Neural cell (in vitro differentiated cells): ENCODE measurements at regions not wholly inside any gene's neighbourhood (a gene's known extent, or its start where the extent isn't known, plus 50 kb on each side); places are given as distances from the start of the nearest gene placed in this dataset.

Source experiments
- H2AFZ ChIP-seq: fragments of 200-600, 300-800 bp; sonication (generic), shearing (Covaris generic); 2 replicates; pipeline ENCODE4 v1.6.0; 2014; ENCODE audit warnings: low read depth, mild to moderate bottlenecking, antibody characterized with exemption, low read length, moderate library complexity
- H3F3A ChIP-seq: fragments of 200-600 bp; shearing (Covaris generic); 2 replicates; pipeline ENCODE4 v1.6.1; 2016; ENCODE audit warnings: mild to moderate bottlenecking, moderate library complexity, mixed read lengths, antibody characterized with exemption, low read length; ENCODE audit not compliant: insufficient read depth, poor library complexity, severe bottlenecking
- H3K27ac ChIP-seq: fragments of 200-600, 300-800 bp; sonication (generic), shearing (Covaris generic); 2 replicates; pipeline ENCODE4 v1.5.1; 2014; ENCODE audit warnings: mild to moderate bottlenecking, low read length, moderate library complexity
- H3K27me3 ChIP-seq: fragments of 300-800, 200-600 bp; sonication (generic), shearing (Covaris generic); 2 replicates; pipeline ENCODE4 v1.6.0; 2014; ENCODE audit warnings: mild to moderate bottlenecking, low read depth, low read length, moderate library complexity; ENCODE audit not compliant: insufficient read depth
- H3K36me3 ChIP-seq: fragments of 300-800, 200-600 bp; sonication (generic), shearing (Covaris generic); 2 replicates; pipeline ENCODE4 v1.5.1; 2014; ENCODE audit warnings: mild to moderate bottlenecking, antibody characterized with exemption, low read length, moderate library complexity; ENCODE audit not compliant: insufficient read depth
- H3K4me2 ChIP-seq: fragments of 300-800, 200-600 bp; sonication (generic), shearing (Covaris generic); 2 replicates; pipeline ENCODE4 v1.6.0; 2014; ENCODE audit warnings: mild to moderate bottlenecking, low read length
- H3K4me3 ChIP-seq: fragments of 300-800, 200-600 bp; sonication (generic), shearing (Covaris generic); 2 replicates; pipeline ENCODE4 v1.5.1; 2014; ENCODE audit warnings: mild to moderate bottlenecking, low read length, moderate library complexity
- H3K79me2 ChIP-seq: fragments of 200-600 bp; shearing (Covaris generic); replicated peaks from 2 replicates; pipeline ENCODE4 v1.6.0; 2014; ENCODE audit warnings: mild to moderate bottlenecking, low read length, moderate library complexity; ENCODE audit not compliant: insufficient read depth
- H3K9ac ChIP-seq: fragments of 300-800, 200-600 bp; sonication (generic), shearing (Covaris generic); 2 replicates; pipeline ENCODE4 v1.6.1; 2016; ENCODE audit warnings: mild to moderate bottlenecking, low read length, mixed read lengths
- H3K9me2 ChIP-seq: fragments of 200-600 bp; shearing (Covaris generic); 2 replicates; pipeline ENCODE4 v1.6.1; 2016; ENCODE audit warnings: mild to moderate bottlenecking, low read length, mixed read lengths; ENCODE audit not compliant: insufficient read depth
- H3K9me3 ChIP-seq: fragments of 200-600, 300-800 bp; sonication (generic), shearing (Covaris generic); 2 replicates; pipeline ENCODE4 v1.6.1; 2016; ENCODE audit warnings: mild to moderate bottlenecking, mixed run types, low read length, moderate library complexity, mixed read lengths
- H4K20me1 ChIP-seq: fragments of 200-600 bp; shearing (Covaris generic); 2 replicates; pipeline ENCODE4 v1.6.1; 2016; ENCODE audit warnings: mild to moderate bottlenecking, mixed run types; ENCODE audit not compliant: insufficient read depth
- CTCF ChIP-seq: fragments of 450-650 bp; IDR thresholded peaks from 2 replicates; pipeline ENCODE4 v1.5.1; 2014; ENCODE audit warnings: antibody characterized with exemption, mild to moderate bottlenecking, moderate library complexity; ENCODE audit not compliant: poor library complexity, severe bottlenecking
- EP300 ChIP-seq: fragments of 450-650 bp; conservative IDR thresholded peaks from 2 replicates; pipeline ENCODE4 v1.6.1; 2014; ENCODE audit warnings: antibody characterized with exemption, mild to moderate bottlenecking, moderate library complexity; ENCODE audit not compliant: poor library complexity, severe bottlenecking
- EZH2 ChIP-seq: fragments of 200-600, 300-800 bp; shearing (Covaris generic), sonication (generic); IDR thresholded peaks from 2 replicates; pipeline ENCODE4 v1.6.1; 2014; ENCODE audit warnings: antibody characterized with exemption, low read length, borderline replicate concordance, mild to moderate bottlenecking; ENCODE audit not compliant: insufficient read depth, poor library complexity, severe bottlenecking
- MXI1 ChIP-seq: fragments of 450-650 bp; conservative IDR thresholded peaks from 2 replicates; pipeline ENCODE4 v1.6.1; 2014; ENCODE audit warnings: antibody characterized with exemption, mild to moderate bottlenecking; ENCODE audit not compliant: poor library complexity, severe bottlenecking
- POLR2AphosphoS5 ChIP-seq: IDR thresholded peaks from 2 replicates; pipeline ENCODE4 v1.6.1; 2012
- RAD21 ChIP-seq: fragments of 450-650 bp; conservative IDR thresholded peaks from 2 replicates; pipeline ENCODE4 v1.6.1; 2014; ENCODE audit warnings: antibody characterized with exemption, mild to moderate bottlenecking, moderate library complexity
- REST ChIP-seq: IDR thresholded peaks from 2 replicates; pipeline ENCODE4 v1.6.1; 2012; ENCODE audit warnings: borderline replicate concordance
- SMC3 ChIP-seq: fragments of 450-650 bp; conservative IDR thresholded peaks from 2 replicates; pipeline ENCODE4 v1.6.1; 2014; ENCODE audit warnings: antibody characterized with exemption, mild to moderate bottlenecking, moderate library complexity; ENCODE audit not compliant: poor library complexity
- TAF1 ChIP-seq: IDR thresholded peaks from 2 replicates; pipeline ENCODE4 v1.6.1; 2012; ENCODE audit warnings: low read depth

- no peaks in the 10 kb centered on the region for H4K20me1 ChIP-seq
- H3F3A ChIP-seq = no peaks in the 10 kb centered on the region
- H3K9ac ChIP-seq = no peak overlapping the region
- H3K9me3 ChIP-seq = no peaks in the 10 kb centered on the region
- H3K4me3 ChIP-seq = no peak overlapping the region
- H2AFZ ChIP-seq = no peak overlapping the region
- no peaks in the 10 kb centered on the region for H3K9me2 ChIP-seq
- no peaks in the 10 kb centered on the region for H3K27me3 ChIP-seq
- H3K4me2 ChIP-seq = no peak overlapping the region
- peak; percentile 58 for TF ChIP-seq CTCF
- peak; percentile 58 for TF ChIP-seq RAD21
- TF ChIP-seq TAF1 = no peak
- TF ChIP-seq SMC3 = peak; percentile 60
- no peak for TF ChIP-seq MXI1
- TF ChIP-seq EP300 = no peak
- TF ChIP-seq REST = no peak
- TF ChIP-seq EZH2 = no peak
- no peak for TF ChIP-seq POLR2AphosphoS5
- H3K27ac ChIP-seq = no peak overlapping the region
- H3K79me2 ChIP-seq = no peaks in the 10 kb centered on the region
- H3K36me3 ChIP-seq = no peaks in the 10 kb centered on the region
These were observed 158.6 kb upstream of the LYZL1 start for GRCh38 chr10:29130190-29130673.

GRCh38 chr10:29131952-29132547, 156.8 kb upstream of the LYZL1 start:
- no peaks in the 10 kb centered on the region for H3K27me3 ChIP-seq
- H3K79me2 ChIP-seq = no peaks in the 10 kb centered on the region
- no peak overlapping the region for H3K9ac ChIP-seq
- no peaks in the 10 kb centered on the region for H4K20me1 ChIP-seq
- H3K9me2 ChIP-seq = no peaks in the 10 kb centered on the region
- H3K9me3 ChIP-seq = no peaks in the 10 kb centered on the region
- TF ChIP-seq TAF1 (no peak), POLR2AphosphoS5 (no peak), CTCF (no peak), EP300 (no peak), MXI1 (no peak)
- no peaks in the 10 kb centered on the region for H3F3A ChIP-seq
- no peak overlapping the region for H2AFZ ChIP-seq
- no peak overlapping the region for H3K27ac ChIP-seq
- H3K4me2 ChIP-seq = no peak overlapping the region
- H3K36me3 ChIP-seq = no peaks in the 10 kb centered on the region
- no peak overlapping the region for H3K4me3 ChIP-seq
